H1 (cell line): ENCODE measurements at regions not wholly inside any gene's neighbourhood (a gene's known extent, or its start where the extent isn't known, plus 50 kb on each side); places are given as distances from the start of the nearest gene placed in this dataset.

Experiments used
- CTCF ChIA-PET: fragments of 300-600 bp; sonication (Branson Sonifier 250); formaldehyde crosslinking; loops from one replicate; lab custom pipeline; 2021; ENCODE audit not compliant: partially characterized antibody; lab: Charles Lee
- POLR2A ChIA-PET: fragments of 300-600 bp; sonication (Branson Sonifier 250); formaldehyde crosslinking; loops from one replicate; lab custom pipeline; 2021; ENCODE audit warnings: inconsistent platforms; ENCODE audit not compliant: partially characterized antibody; lab: Charles Lee
- DNase-seq, 2 experiments: peaks; one replicate each; pipeline versions ENCODE4 v3.0.0 to v3.0.0-alpha.2; 2010 to 2022; ENCODE audit warnings: low spot score in 2 of 2, low read depth in 1 of 2, mixed read lengths in 1 of 2
- FAIRE-seq: peaks from 2 replicates; lab custom pipeline; 2011; peaks lifted over from hg19 to GRCh38; lab: Jason Lieb, UNC
- H2AFZ ChIP-seq: 2 replicates; pipeline ENCODE4 v1.8.1; 2012; ENCODE audit warnings: low read length, inconsistent platforms
- H2AK5ac ChIP-seq: 2 replicates; pipeline ENCODE4 v1.6.1; 2013; ENCODE audit warnings: low read depth, low read length
- H2BK120ac ChIP-seq: replicated peaks from 2 replicates; pipeline ENCODE3; 2013; ENCODE audit warnings: low read depth, low read length, inconsistent platforms
- H2BK12ac ChIP-seq: 2 replicates; pipeline ENCODE4 v1.6.1; 2013; ENCODE audit warnings: low read depth, low read length
- H2BK15ac ChIP-seq: 2 replicates; pipeline ENCODE4 v1.6.1; 2013; ENCODE audit warnings: low read length
- H2BK20ac ChIP-seq: 2 replicates; pipeline ENCODE4 v1.6.1; 2013; ENCODE audit warnings: low read length
- H2BK5ac ChIP-seq: 2 replicates; pipeline ENCODE4 v1.6.1; 2013; ENCODE audit warnings: low read depth, low read length
- H3K14ac ChIP-seq: 2 replicates; pipeline ENCODE4 v1.6.1; 2013; ENCODE audit warnings: inconsistent platforms; ENCODE audit not compliant: insufficient read length
- H3K18ac ChIP-seq: 2 replicates; pipeline ENCODE4 v1.6.1; 2013; ENCODE audit warnings: low read length; ENCODE audit errors: extremely low read depth
- H3K23ac ChIP-seq: 2 replicates; pipeline ENCODE4 v1.6.1; 2013; ENCODE audit warnings: inconsistent platforms; ENCODE audit not compliant: insufficient read length
- H3K23me2 ChIP-seq: 2 replicates; pipeline ENCODE4 v1.6.1; 2013; ENCODE audit warnings: low read depth, low read length
- H3K27ac ChIP-seq: 2 replicates; pipeline ENCODE4 v1.6.1; 2011; ENCODE audit warnings: low read depth, low read length, inconsistent platforms
- H3K27me3 ChIP-seq, 4 experiments: replicated peaks in 1 of 4; 1 replicate in 1 of 4; 2 replicates in 3 of 4; pipeline versions ENCODE4 v1.6.1 to v1.8.1; 2011 to 2013; ENCODE audit warnings: low read length in 3 of 4, mild to moderate bottlenecking in 3 of 4, inconsistent platforms in 2 of 4, mixed read lengths in 2 of 4, moderate library complexity in 1 of 4; ENCODE audit not compliant: control insufficient read depth in 3 of 4, insufficient read depth in 3 of 4; ENCODE audit errors: extremely low read depth in 1 of 4
- H3K36me3 ChIP-seq, 4 experiments: 2 replicates each; pipeline versions ENCODE4 v1.6.1 to v1.8.1; 2011 to 2013; ENCODE audit warnings: mild to moderate bottlenecking in 4 of 4, low read length in 3 of 4, moderate library complexity in 2 of 4, control low read depth in 1 of 4, inconsistent platforms in 1 of 4; ENCODE audit not compliant: insufficient read depth in 4 of 4, control insufficient read depth in 2 of 4
- H3K4ac ChIP-seq: replicated peaks from 2 replicates; pipeline ENCODE3; 2013; ENCODE audit warnings: low read length, low read depth, mixed read lengths, inconsistent platforms; ENCODE audit not compliant: insufficient read length
- H3K4me1 ChIP-seq, 4 experiments: replicated peaks in 1 of 4; 1 replicate in 1 of 4; 2 replicates in 3 of 4; pipeline versions ENCODE4 v1.6.1 to v1.8.1; 2011 to 2013; ENCODE audit warnings: low read length in 3 of 4, inconsistent platforms in 2 of 4, mixed read lengths in 1 of 4; ENCODE audit not compliant: insufficient read depth in 4 of 4, control insufficient read depth in 3 of 4
- H3K4me2 ChIP-seq, 2 experiments: 2 replicates each; pipeline versions ENCODE4 v1.6.1 to v1.8.1; 2011 to 2013; ENCODE audit warnings: low read depth in 2 of 2, low read length in 2 of 2, control low read depth in 1 of 2, inconsistent platforms in 1 of 2, mild to moderate bottlenecking in 1 of 2; ENCODE audit not compliant: insufficient read depth in 1 of 2
- H3K4me3 ChIP-seq, 4 experiments: fragments of 200-600, 300-600 bp in 1 of 4; sonication (generic), shearing (Covaris generic), sonication (Bioruptor Twin) in 1 of 4; 2 replicates each; pipeline versions ENCODE4 v1.5.1 to v1.8.1; 2011 to 2016; ENCODE audit warnings: low read length in 4 of 4, low read depth in 3 of 4, control low read depth in 2 of 4, inconsistent platforms in 2 of 4, mild to moderate bottlenecking in 2 of 4, mixed read lengths in 1 of 4, moderate library complexity in 1 of 4; ENCODE audit not compliant: insufficient read depth in 2 of 4; ENCODE audit errors: extremely low read depth in 1 of 4
- H3K56ac ChIP-seq: replicated peaks from 2 replicates; pipeline ENCODE3; 2013; ENCODE audit warnings: low read depth, mild to moderate bottlenecking, mixed read lengths, low read length, inconsistent platforms; ENCODE audit not compliant: insufficient read length
- H3K79me1 ChIP-seq: 2 replicates; pipeline ENCODE4 v1.6.1; 2013; ENCODE audit warnings: low read depth, low read length, control low read depth
- H3K79me2 ChIP-seq, 2 experiments: 2 replicates each; pipeline versions ENCODE4 v1.6.1 to v1.8.1; 2012 to 2013; ENCODE audit warnings: low read length in 2 of 2, mild to moderate bottlenecking in 2 of 2, inconsistent platforms in 1 of 2; ENCODE audit not compliant: insufficient read depth in 2 of 2, control insufficient read depth in 1 of 2
- H3K9ac ChIP-seq, 4 experiments: replicated peaks in 1 of 4; 1 replicate in 1 of 4; 2 replicates in 3 of 4; pipeline versions ENCODE4 v1.6.1 to v1.8.1; 2011 to 2013; ENCODE audit warnings: low read depth in 3 of 4, low read length in 3 of 4, control low read depth in 2 of 4, mild to moderate bottlenecking in 2 of 4, moderate library complexity in 2 of 4, inconsistent platforms in 1 of 4; ENCODE audit errors: extremely low read depth in 1 of 4
- H3K9me3 ChIP-seq, 2 experiments: 2 replicates each; pipeline versions ENCODE4 v1.6.1 to v1.8.1; 2012 to 2013; ENCODE audit warnings: mild to moderate bottlenecking in 2 of 2, moderate library complexity in 2 of 2, control low read depth in 1 of 2, inconsistent platforms in 1 of 2, low read depth in 1 of 2, low read length in 1 of 2, mixed read lengths in 1 of 2; ENCODE audit not compliant: insufficient read depth in 2 of 2
- H4K20me1 ChIP-seq, 2 experiments: replicated peaks in 1 of 2; 2 replicates each; pipeline versions ENCODE3 to v1.8.1; 2011 to 2013; ENCODE audit warnings: inconsistent platforms in 2 of 2, low read length in 2 of 2, mild to moderate bottlenecking in 1 of 2; ENCODE audit not compliant: insufficient read depth in 2 of 2, control insufficient read depth in 1 of 2
- H4K5ac ChIP-seq: 2 replicates; pipeline ENCODE4 v1.6.1; 2013; ENCODE audit warnings: low read length, low read depth, mixed read lengths, inconsistent platforms; ENCODE audit not compliant: insufficient read length
- H4K8ac ChIP-seq: 2 replicates; pipeline ENCODE4 v1.8.0; 2013; ENCODE audit warnings: mild to moderate bottlenecking, moderate library complexity, low read length, inconsistent platforms; ENCODE audit not compliant: insufficient read depth; ENCODE audit errors: extremely low read depth
- H4K91ac ChIP-seq: replicated peaks from 2 replicates; pipeline ENCODE3; 2013; ENCODE audit warnings: low read length, mixed read lengths, inconsistent platforms; ENCODE audit not compliant: insufficient read length
- ASH2L ChIP-seq: fragments of 200-600, 300-600 bp; sonication (generic); IDR thresholded peaks from one replicate; pipeline ENCODE4 v1.7.1; 2017; ENCODE audit warnings: low read length
- ATF3 ChIP-seq: IDR thresholded peaks from 2 replicates; pipeline ENCODE4 v1.6.1; 2011; ENCODE audit warnings: low read depth, mild to moderate bottlenecking, low read length; ENCODE audit not compliant: insufficient read depth
- BRCA1 ChIP-seq: IDR thresholded peaks from 2 replicates; pipeline ENCODE4 v1.6.1; 2012; ENCODE audit warnings: low read depth, low read length, improper control_type of control experiment
- CBX8 ChIP-seq: fragments of 300-800, 300-1000 bp; sonication (generic); IDR thresholded peaks from 2 replicates; pipeline ENCODE4 v1.7.1; 2016; ENCODE audit warnings: low read depth, low read length, borderline replicate concordance
- HDAC2 ChIP-seq, 2 experiments: fragments of 300-600 bp in 1 of 2; sonication (generic) in 1 of 2; IDR thresholded peaks; 2 replicates each; pipeline ENCODE4 v1.6.1; 2011 to 2012; ENCODE audit warnings: low read depth in 2 of 2, low read length in 2 of 2, mild to moderate bottlenecking in 2 of 2, moderate library complexity in 2 of 2, borderline replicate concordance in 1 of 2, inconsistent platforms in 1 of 2
- JUND ChIP-seq: IDR thresholded peaks from 2 replicates; pipeline ENCODE4 v1.6.1; 2011; ENCODE audit warnings: mild to moderate bottlenecking, improper control_type of control experiment, low read length
- KDM1A ChIP-seq: fragments of 200-600, 300-600 bp; sonication (generic); IDR thresholded peaks from 2 replicates; pipeline ENCODE4 v1.7.1; 2016; ENCODE audit warnings: mild to moderate bottlenecking, low read length, borderline replicate concordance
- KDM4A ChIP-seq: IDR thresholded peaks from one replicate; pipeline ENCODE4 v1.7.1; 2012; ENCODE audit warnings: low read depth, mild to moderate bottlenecking, moderate library complexity, low read length, inconsistent platforms; ENCODE audit not compliant: severe bottlenecking
- RNF2 ChIP-seq: fragments of 200-900, 300-1000 bp; sonication (generic); IDR thresholded peaks from 2 replicates; pipeline ENCODE4 v1.7.1; 2016; ENCODE audit warnings: borderline replicate concordance, low read depth, mild to moderate bottlenecking, antibody characterized with exemption, low read length; ENCODE audit not compliant: poor library complexity, severe bottlenecking; ENCODE audit errors: missing control alignments
- SAP30 ChIP-seq: fragments of 300-600 bp; sonication (generic); IDR thresholded peaks from 2 replicates; pipeline ENCODE4 v1.7.1; 2012; ENCODE audit warnings: low read length, moderate library complexity, mild to moderate bottlenecking, inconsistent platforms; ENCODE audit not compliant: insufficient read depth, insufficient replicate concordance
- SIN3A ChIP-seq, 2 experiments: IDR thresholded peaks in 1 of 2; conservative IDR thresholded peaks in 1 of 2; 2 replicates each; pipeline ENCODE4 v1.6.1; 2011 to 2012; ENCODE audit warnings: low read length in 2 of 2, improper control_type of control experiment in 1 of 2, low read depth in 1 of 2, mild to moderate bottlenecking in 1 of 2
- WGBS, 2 experiments: shearing (Covaris generic) in 1 of 2; methylation state at CpG; one replicate each; pipeline versions ENCODE4 v1.1.6 to v1.1.7; 2013 to 2015; ENCODE audit warnings: low lambda C conversion rate in 2 of 2, mixed read lengths in 2 of 2, inconsistent platforms in 1 of 2, low coverage in 1 of 2, missing lambda C conversion rate in 1 of 2; ENCODE audit not compliant: insufficient replicate concordance in 2 of 2, insufficient coverage in 1 of 2, insufficient read length in 1 of 2; ENCODE audit errors: extremely low coverage in 1 of 2, missing lambda C conversion rate in 1 of 2; 5-methylcytosine and 5-hydroxymethylcytosine counted together

- DNase-seq = no peak
- Histone ChIP-seq H3K4ac (no peak overlapping the region), H4K8ac (no peak overlapping the region), H2BK5ac (no peak overlapping the region), H3K4me2 (no peak overlapping the region), H3K9ac (no peak overlapping the region), H3K14ac (no peak overlapping the region), H3K79me2 (no peaks in the 10 kb centered on the region), H3K23ac (no peak overlapping the region), H3K23me2 (no peaks in the 10 kb centered on the region), H3K9me3 (0 out of 4 replicates have a peak, but pooled peaks cover 0 to 5% of the 10 kb centered on the region in 2 experiments), H4K91ac (no peak overlapping the region), H2AK5ac (no peak overlapping the region), H3K56ac (no peak overlapping the region), H3K79me1 (no peaks in the 10 kb centered on the region), H4K5ac (no peak overlapping the region), H4K20me1 (no peaks in the 10 kb centered on the region)
- TF ChIP-seq SAP30 (no peak), JUND (no peak), SIN3A (conservative IDR thresholded peaks at IDR 0.05 in 1 of 2, IDR thresholded peaks at IDR 0.05 in 1 of 2; ENCODE audit: low read depth in 1 of 2, low read length in 2 of 2) (no peak), BRCA1 (no peak), HDAC2 (IDR thresholded peaks at IDR 0.05; ENCODE audit: borderline replicate concordance in 1 of 2, low read depth in 2 of 2, low read length in 2 of 2) (no peak), RNF2 (no peak), KDM4A (no peak), CBX8 (no peak), ASH2L (no peak), ATF3 (no peak), KDM1A (no peak)
- TF ChIP-seq, all 59 proteins: peak for 0
- POLR2A ChIA-PET = no interaction called here
- no peak overlapping the region for H2BK12ac ChIP-seq
- no peak overlapping the region for H2BK20ac ChIP-seq
- CTCF ChIA-PET = no interaction called here
- FAIRE-seq = no peak
- no peak overlapping the region for H3K4me3 ChIP-seq
- no peak overlapping the region for H2BK15ac ChIP-seq
- H3K4me1 ChIP-seq = no peaks in the 10 kb centered on the region
- H3K36me3 ChIP-seq = no peaks in the 10 kb centered on the region
- WGBS, 2 experiments = 83% methylated on average over 1 of the region's 1 CpG; no CpG with 5 or more reads in 1 of the 2 experiments
- H3K18ac ChIP-seq = no peak overlapping the region
- H3K27ac ChIP-seq = no peak overlapping the region
- no peak overlapping the region for H2AFZ ChIP-seq
- H3K27me3 ChIP-seq = no peaks in the 10 kb centered on the region
- H2BK120ac ChIP-seq = no peak overlapping the region
These were observed 118.3 kb upstream of the NETO1 start for GRCh38 chr18:72986103-72986502.
